Small intestine (tissue), 7 donors: ENCODE measurements at regions not wholly inside any gene's neighbourhood (a gene's known extent, or its start where the extent isn't known, plus 50 kb on each side); places are given as distances from the start of the nearest gene placed in this dataset.

ENCODE experiments used
- DNase-seq, 2 donors: peaks; one replicate each; pipeline versions ENCODE4 v3.0.0 to v3.0.0-alpha.2; 2013
- FAIRE-seq: peaks from 2 replicates; lab custom pipeline; 2012; peaks lifted over from hg19 to GRCh38; lab: Jason Lieb, UNC
- H3K27ac ChIP-seq, 3 donors: one replicate each; pipeline ENCODE4 v1.5.1; 2013; ENCODE audit warnings: low read length in 2 of 3, mild to moderate bottlenecking in 2 of 3, control low read depth in 1 of 3, inconsistent platforms in 1 of 3, low read depth in 1 of 3, moderate library complexity in 1 of 3
- H3K27me3 ChIP-seq, 3 donors: one replicate each; pipeline ENCODE4 v1.6.1; 2013; ENCODE audit warnings: low read length in 3 of 3, inconsistent platforms in 1 of 3; ENCODE audit not compliant: control insufficient read depth in 3 of 3, insufficient read depth in 3 of 3
- H3K36me3 ChIP-seq, 3 donors: one replicate each; pipeline ENCODE4 v1.6.1; 2013; ENCODE audit warnings: low read length in 3 of 3, inconsistent platforms in 1 of 3, low read depth in 1 of 3, mild to moderate bottlenecking in 1 of 3, moderate library complexity in 1 of 3; ENCODE audit not compliant: control insufficient read depth in 3 of 3, insufficient read depth in 2 of 3
- H3K4me1 ChIP-seq, 3 donors: one replicate each; pipeline ENCODE4 v1.6.1; 2013; ENCODE audit warnings: low read length in 2 of 3, inconsistent platforms in 1 of 3, low read depth in 1 of 3, mild to moderate bottlenecking in 1 of 3, moderate library complexity in 1 of 3; ENCODE audit not compliant: control insufficient read depth in 3 of 3, insufficient read depth in 2 of 3
- H3K4me3 ChIP-seq, 3 donors: one replicate each; pipeline ENCODE4 v1.5.1; 2013; ENCODE audit warnings: low read length in 3 of 3, control low read depth in 1 of 3, inconsistent platforms in 1 of 3, low read depth in 1 of 3, mild to moderate bottlenecking in 1 of 3, moderate library complexity in 1 of 3
- H3K9me3 ChIP-seq, 2 donors: one replicate each; pipeline ENCODE4 v1.6.1; 2013; ENCODE audit warnings: low read depth in 1 of 2, low read length in 1 of 2; ENCODE audit not compliant: control insufficient read depth in 2 of 2, insufficient read depth in 1 of 2
- WGBS, 3 donors: extraction: QIAGEN DNeasy Blood & Tissue Kit; methylation state at CpG; one replicate each; pipeline ENCODE4 v1.1.7; 2013; 5-methylcytosine and 5-hydroxymethylcytosine counted together
- donor health status: healthy with polysubstance abuse.
- donor health status: control.
- donor health status: control.
- donor health status: Bipolar disorder and iron deficiency.
- donor health status: healthy.

DNA sequence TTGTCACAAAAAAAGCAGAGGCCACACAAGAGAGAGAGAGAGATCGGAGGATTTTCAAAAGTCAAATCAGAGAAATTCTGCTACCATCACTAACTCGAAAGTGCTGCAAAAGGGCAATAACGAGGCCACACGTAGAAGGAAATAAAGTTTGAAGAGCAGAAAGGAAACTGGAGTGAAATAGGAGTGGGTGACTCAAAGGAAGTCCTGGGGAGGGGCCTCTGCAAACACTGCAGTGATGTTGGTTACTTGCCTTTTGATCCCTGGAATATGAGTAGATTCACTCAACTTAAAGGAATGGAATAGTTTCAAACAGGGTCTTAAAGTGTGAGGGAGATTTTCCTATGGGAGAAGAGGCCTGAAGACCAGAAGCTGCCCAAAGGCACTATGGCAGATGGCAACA lies 663.4 kb upstream of the LCORL start:
- no peak overlapping the region for H3K4me3 ChIP-seq
- no peak overlapping the region for H3K27ac ChIP-seq
- whole genome bisulfite sequencing, 3 donors, result 58 to 66% (median 61%) methylated on average over 4 of the region's 4 CpGs
- FAIRE-seq (no peak), DNase-seq (no peak)
- no peaks in the 10 kb centered on the region for H3K4me1 ChIP-seq
- H3K9me3 ChIP-seq, result no peaks in the 10 kb centered on the region
- no peaks in the 10 kb centered on the region for H3K27me3 ChIP-seq
- no peaks in the 10 kb centered on the region for H3K36me3 ChIP-seq

DNA sequence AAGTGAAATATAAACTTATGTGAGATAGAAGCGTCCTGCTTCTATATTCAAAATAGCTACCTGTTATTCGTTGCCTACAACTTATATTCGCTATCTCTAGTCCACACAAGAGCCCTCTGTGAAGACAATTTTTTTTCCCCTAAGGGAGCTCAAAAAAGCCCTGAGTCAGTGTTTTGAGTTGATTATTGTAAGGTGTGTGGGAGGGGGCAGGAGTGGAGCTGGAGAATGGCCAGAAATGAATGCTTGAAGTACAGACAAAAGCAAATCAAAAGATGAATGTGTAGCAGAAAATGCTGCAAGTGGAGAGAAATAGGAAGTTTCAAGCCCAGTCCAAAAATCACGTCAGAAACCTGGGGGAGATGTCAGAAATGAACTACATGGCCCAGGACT lies 655.0 kb upstream of the LCORL start:
- Histone ChIP-seq H3K27me3 (no peaks in the 10 kb centered on the region), H3K4me1 (no peaks in the 10 kb centered on the region), H3K4me3 (no peak overlapping the region), H3K9me3 (no peaks in the 10 kb centered on the region), H3K27ac (no peak overlapping the region), H3K36me3 (no peaks in the 10 kb centered on the region)
- no peak for DNase-seq
- no peak for FAIRE-seq
- WGBS, 3 donors, result 77 to 84% (median 79%) methylated on average over 4 of the region's 4 CpGs

DNA sequence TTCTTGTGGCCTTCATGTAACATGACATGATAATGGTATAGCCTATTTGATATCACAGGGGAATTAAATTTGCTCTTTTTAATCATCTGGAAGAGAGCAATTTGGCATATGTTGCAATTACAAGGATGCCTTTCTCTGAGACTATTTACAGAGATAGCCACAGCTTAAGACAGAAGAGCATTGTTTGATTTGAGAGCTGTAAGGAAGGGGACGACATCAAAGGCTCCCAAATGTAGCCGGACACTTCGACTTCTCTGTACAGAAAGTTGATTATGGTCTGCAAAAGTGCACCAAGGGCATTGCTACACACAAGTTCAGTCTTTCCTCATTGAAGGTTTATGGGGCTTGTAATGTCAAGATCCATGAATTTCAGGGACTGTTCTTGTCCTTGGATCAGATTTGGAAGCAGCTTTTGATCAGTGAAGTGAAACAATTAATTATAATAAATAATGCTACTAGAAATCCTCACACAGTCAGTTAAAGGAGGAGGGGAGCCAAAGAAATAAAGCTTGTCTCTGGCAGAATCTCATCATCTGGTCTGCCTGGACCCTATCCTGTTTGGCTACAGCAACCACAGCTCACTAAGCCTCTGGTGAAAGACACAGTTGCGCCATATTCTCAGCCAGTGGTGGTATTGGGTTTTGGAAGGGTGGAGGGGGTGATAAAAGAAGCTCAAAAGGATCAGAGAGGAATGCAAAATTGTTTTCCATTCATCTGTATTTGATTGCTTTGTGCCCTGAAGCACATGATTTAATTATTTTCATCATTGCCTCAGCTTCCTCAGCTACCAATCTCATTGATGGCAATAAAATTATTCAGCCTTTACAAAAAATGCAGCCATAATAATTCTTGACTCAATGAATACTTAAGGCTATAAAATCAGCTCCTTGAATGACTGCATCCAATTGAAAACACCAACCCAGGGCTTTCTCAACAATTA lies 654.3 kb upstream of the LCORL start:
- DNase-seq, result no peak
- no peak for FAIRE-seq
- H3K27me3 ChIP-seq, result no peaks in the 10 kb centered on the region
- H3K36me3 ChIP-seq, result no peaks in the 10 kb centered on the region
- no peaks in the 10 kb centered on the region for H3K4me1 ChIP-seq
- H3K9me3 ChIP-seq, result no peaks in the 10 kb centered on the region
- WGBS, 3 donors, result 79 to 86% (median 80%) methylated on average over 4 of the region's 4 CpGs
- H3K27ac ChIP-seq, result no peak overlapping the region
- H3K4me3 ChIP-seq, result no peak overlapping the region

GRCh38 chr4:18670034-18670433 lies 648.5 kb upstream of the LCORL start:
- Histone ChIP-seq H3K36me3 (no peaks in the 10 kb centered on the region), H3K4me1 (no peaks in the 10 kb centered on the region), H3K27ac (no peak overlapping the region), H3K9me3 (no peaks in the 10 kb centered on the region), H3K27me3 (no peaks in the 10 kb centered on the region), H3K4me3 (no peak overlapping the region)
- DNase-seq, result no peak
- FAIRE-seq, result no peak
- WGBS, 3 donors, result 75 to 100% (median 91%) methylated on average over 1 of the region's 1 CpG

- Histone ChIP-seq H3K4me3 (no peak overlapping the region), H3K27me3 (no peaks in the 10 kb centered on the region), H3K27ac (no peak overlapping the region), H3K9me3 (no peaks in the 10 kb centered on the region), H3K36me3 (no peaks in the 10 kb centered on the region), H3K4me1 (no peaks in the 10 kb centered on the region)
- DNase-seq, result no peak
- 47 to 86% (median 75%) methylated on average over 1 of the region's 1 CpG for WGBS, 3 donors
- FAIRE-seq, result no peak
Measured at GRCh38 chr4:18669390-18669789, 647.8 kb upstream of the LCORL start.

GRCh38 chr4:18666322-18666721 lies 644.8 kb upstream of the LCORL start:
- DNase-seq, result no peak
- Histone ChIP-seq H3K4me3 (no peak overlapping the region), H3K9me3 (no peaks in the 10 kb centered on the region), H3K27ac (no peak overlapping the region), H3K4me1 (no peaks in the 10 kb centered on the region), H3K36me3 (no peaks in the 10 kb centered on the region), H3K27me3 (no peaks in the 10 kb centered on the region)
- 93 to 95% (median 93%) methylated on average over 6 of the region's 6 CpGs for WGBS, 3 donors
- FAIRE-seq, result no peak

DNA sequence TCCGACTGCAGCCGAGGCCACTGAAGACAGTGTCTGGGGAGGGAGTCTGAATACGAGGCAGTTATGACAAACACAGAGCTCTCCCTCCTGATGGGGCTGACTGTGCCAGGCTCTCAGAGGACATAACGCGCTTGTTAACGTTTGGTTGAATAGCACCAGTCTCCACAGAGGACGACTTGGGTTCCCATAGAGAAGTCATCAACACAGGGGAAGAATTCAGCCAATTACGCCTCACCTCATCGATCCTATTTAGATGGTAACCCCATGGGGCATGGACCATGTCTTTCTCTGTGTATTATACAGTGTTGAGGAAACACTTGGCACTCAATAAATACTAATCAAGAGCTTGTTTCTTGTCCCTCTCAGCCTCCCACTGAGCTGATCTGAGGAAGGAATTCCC lies 642.6 kb upstream of the LCORL start:
- DNase-seq (no peak), FAIRE-seq (no peak)
- Histone ChIP-seq H3K36me3 (no peaks in the 10 kb centered on the region), H3K9me3 (no peaks in the 10 kb centered on the region), H3K27ac (no peak overlapping the region), H3K27me3 (no peaks in the 10 kb centered on the region), H3K4me3 (no peak overlapping the region), H3K4me1 (no peaks in the 10 kb centered on the region)
- 87 to 94% (median 90%) methylated on average over 9 of the region's 9 CpGs for WGBS, 3 donors

DNA sequence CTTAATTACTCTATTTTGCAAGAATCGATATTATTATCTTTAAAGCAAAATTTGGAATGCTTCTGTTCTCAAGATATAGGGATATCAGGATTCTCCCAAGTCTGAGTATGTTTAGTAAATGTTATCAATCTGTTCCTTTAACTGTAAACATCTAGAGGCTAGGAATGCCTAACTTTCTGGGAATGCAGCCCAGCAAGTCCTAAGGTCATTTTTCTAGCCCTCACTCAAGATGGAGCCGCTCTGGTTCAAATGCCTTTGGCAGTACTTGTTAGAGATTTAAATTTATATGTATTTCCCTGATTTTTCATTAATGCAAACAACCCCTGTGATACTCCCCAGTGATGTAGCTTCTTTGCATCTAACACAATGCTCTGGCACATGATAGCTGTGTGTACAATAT lies 623.8 kb upstream of the LCORL start:
- Histone ChIP-seq H3K9me3 (no peaks in the 10 kb centered on the region), H3K4me1 (no peaks in the 10 kb centered on the region), H3K27ac (no peak overlapping the region), H3K27me3 (no peaks in the 10 kb centered on the region), H3K36me3 (no peaks in the 10 kb centered on the region), H3K4me3 (no peak overlapping the region)
- FAIRE-seq (no peak), DNase-seq (no peak)
- WGBS, 3 donors, result 30 to 41% (median 41%) methylated on average over 2 of the region's 2 CpGs

- no peaks in the 10 kb centered on the region for H3K27me3 ChIP-seq
- H3K4me3 ChIP-seq, result no peak overlapping the region
- H3K4me1 ChIP-seq, result no peaks in the 10 kb centered on the region
- FAIRE-seq (no peak), DNase-seq (no peak)
- no peaks in the 10 kb centered on the region for H3K9me3 ChIP-seq
- no peaks in the 10 kb centered on the region for H3K36me3 ChIP-seq
- no peak overlapping the region for H3K27ac ChIP-seq
Measured at GRCh38 chr4:18641334-18641733, 619.8 kb upstream of the LCORL start.
